Activated T-cell treated with anti-CD3 and anti-CD28 coated beads for 48 hours (primary cell): ENCODE measurements at regions not wholly inside any gene's neighbourhood (a gene's known extent, or its start where the extent isn't known, plus 50 kb on each side); places are given as distances from the start of the nearest gene placed in this dataset.

Source experiments
- DNase-seq: peaks from one replicate; pipeline ENCODE4 v3.0.0-alpha.2; 2020; ENCODE audit warnings: low read depth

DNA sequence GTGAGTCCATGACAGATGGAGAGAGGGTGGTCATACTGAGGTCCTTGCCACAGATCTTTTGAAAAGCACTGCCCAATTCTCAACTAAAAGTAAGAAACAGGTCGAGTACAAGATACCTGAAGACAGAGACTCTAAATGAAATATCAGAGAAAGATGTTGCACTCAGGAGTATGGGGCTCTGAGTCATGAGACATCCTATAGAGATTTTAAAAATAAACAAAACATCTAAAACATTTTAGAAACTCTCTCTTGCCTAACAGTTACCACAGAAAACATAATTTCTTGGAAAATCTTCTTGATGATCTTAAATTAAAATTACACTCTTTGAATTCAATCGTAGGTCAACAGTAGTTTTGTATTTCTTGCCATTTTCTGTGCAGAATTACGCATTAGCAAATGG is 348.9 kb upstream of the MARCKS start:
- no peak for DNase-seq

- DNase-seq = no peak
Measured at GRCh38 chr6:113511100-113511499, 346.0 kb upstream of the MARCKS start.

GRCh38 chr6:113512576-113512975 is 344.6 kb upstream of the MARCKS start:
- no peak for DNase-seq

DNA sequence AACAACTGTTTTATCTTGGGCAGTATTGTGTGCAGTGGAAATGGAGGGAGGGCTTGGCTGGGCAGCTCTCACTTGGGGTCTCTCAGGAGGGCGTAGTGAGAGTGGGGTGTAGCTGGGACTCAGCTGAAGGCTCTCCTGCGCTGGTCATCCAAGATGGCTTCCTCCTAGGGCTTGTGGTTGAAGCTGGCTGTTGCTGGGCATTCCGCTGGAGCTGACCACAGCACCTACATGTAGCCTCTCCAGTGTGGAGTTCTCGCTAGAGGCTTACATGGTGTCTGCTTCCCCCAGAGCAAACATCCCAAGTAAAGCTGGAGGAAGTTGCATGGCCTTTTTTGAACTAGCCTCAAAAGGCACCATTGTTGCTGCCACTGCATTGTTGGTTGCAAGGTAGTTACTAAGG is 344.1 kb upstream of the MARCKS start:
- DNase-seq = no peak

DNA sequence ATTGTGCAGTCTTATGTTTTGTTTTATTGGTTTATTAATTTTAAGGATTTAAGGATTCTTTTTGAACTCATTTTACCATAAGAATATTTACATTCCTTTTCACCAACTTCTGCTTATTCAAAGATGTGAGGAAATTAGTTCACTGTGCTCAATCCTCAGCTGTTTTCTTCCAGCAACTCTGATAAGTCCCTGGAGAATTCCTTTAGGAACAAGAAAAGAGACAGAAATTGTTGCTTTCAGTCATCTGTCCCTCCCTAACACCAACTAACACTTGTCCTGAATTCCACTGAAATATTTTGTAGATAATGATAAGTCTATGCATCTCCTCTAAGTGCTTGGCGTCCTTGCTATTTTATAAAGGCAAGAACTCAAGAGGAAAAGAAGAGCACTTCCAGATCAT is 334.8 kb upstream of the MARCKS start:
- no peak for DNase-seq

DNA sequence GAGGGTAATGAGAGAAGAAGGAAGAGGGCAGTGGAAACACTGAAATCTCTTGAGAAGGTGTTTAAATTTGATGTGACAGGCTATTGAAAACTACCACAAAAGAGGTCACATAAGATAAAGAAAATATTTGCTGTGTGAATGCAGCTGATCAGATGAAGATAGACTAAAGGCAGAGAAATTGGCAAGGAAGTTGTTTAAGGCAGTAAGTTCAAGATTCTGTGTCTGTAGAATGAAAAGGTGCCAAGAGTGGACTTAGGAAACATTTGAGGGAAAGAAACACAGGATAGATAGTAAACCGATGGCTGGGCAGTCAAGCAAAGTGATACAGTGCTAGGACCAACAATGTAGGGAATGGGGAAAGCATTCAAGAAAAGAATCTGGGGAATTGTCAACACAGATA is 332.3 kb upstream of the MARCKS start:
- DNase-seq = no peak

DNA sequence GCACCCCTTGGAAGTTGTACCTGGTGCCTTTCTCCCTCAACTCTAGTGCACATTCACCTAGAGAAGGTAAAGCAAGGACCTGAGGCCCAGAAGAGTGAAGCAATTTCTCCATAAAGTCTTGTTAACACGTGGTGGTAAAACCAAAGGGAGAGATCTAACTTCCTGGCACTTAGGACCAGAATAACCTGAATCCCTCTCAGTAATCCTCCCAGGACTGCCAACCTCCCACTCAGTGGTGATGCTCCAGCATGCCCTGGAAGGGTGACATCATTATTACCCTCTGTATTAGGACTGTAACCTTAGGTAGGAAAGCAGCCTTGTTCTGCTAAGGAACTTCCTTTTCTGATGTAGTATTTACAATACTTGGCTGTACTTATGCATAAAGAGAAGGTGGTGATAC is 330.6 kb upstream of the MARCKS start:
- no peak for DNase-seq

GRCh38 chr6:113526995-113527394 is 330.1 kb upstream of the MARCKS start:
- no peak for DNase-seq

DNA sequence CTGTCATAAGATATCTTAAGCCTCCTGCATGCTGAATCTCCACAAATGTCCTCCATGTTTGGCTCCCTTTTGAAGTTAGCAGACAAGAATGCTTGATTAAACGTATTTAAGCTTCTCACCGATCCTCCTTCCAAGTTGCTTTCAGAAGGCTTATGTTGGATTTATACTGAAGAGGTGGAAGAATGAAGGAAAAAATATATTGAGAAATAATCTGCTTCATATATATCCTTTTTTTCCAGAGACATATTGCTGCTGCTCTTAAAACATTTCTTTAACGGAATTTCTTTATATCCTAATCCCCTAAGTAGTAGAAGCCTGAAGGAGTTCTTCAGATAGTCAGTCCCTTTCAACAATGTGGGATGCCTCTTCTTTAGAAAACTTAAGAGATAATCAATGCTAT is 329.0 kb upstream of the MARCKS start:
- DNase-seq = no peak

GRCh38 chr6:113529196-113529595 is 327.9 kb upstream of the MARCKS start:
- DNase-seq = no peak

- no peak for DNase-seq
Measured at GRCh38 chr6:113529879-113530278, 327.3 kb upstream of the MARCKS start.

GRCh38 chr6:113530769-113531168 is 326.4 kb upstream of the MARCKS start:
- no peak for DNase-seq

GRCh38 chr6:113539202-113539601 is 317.9 kb upstream of the MARCKS start:
- no peak for DNase-seq

DNA sequence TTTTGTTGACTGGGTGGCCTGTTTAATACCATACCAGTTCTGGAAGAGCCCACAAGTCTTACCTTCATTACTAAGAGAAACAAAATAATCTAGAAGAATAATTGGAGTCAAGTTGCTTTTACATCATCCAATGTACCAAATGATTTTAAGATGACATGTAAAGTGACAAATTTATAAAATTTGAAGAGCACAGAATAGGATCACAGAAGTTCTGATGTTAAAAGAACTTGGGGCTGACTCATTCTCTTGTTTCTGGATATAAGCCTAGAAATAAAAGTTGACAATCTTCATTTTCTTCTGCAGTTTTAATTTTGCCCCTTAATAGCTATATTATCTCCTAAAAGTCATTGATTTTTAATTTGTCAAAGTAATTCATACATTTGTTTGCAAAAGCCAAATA is 317.5 kb upstream of the MARCKS start:
- no peak for DNase-seq

GRCh38 chr6:113540466-113540865 is 316.7 kb upstream of the MARCKS start:
- no peak for DNase-seq

GRCh38 chr6:113551168-113551567 is 306.0 kb upstream of the MARCKS start:
- DNase-seq = no peak

- no peak for DNase-seq
Measured at GRCh38 chr6:113556775-113557174, 300.4 kb upstream of the MARCKS start.

- DNase-seq = no peak
Measured at GRCh38 chr6:113558431-113558830, 298.7 kb upstream of the MARCKS start.

DNA sequence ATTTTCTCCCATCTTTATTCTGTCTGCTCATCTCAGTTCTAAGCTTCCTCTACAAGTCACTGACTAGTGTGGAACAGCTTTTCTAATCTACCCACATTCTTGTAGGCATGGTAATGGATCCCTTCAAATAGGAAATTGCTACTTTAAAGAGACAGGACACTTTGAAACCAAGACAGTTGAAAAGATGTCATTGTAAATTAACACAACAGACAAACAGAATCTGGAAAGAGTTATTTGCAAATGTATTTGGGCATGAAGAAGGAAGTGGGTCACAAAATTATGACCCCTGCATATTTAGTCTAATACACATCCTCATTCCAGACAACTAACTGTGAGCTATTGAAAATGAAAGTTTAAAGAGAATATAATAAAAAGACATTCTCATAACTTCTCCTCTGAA is 298.2 kb upstream of the MARCKS start:
- no peak for DNase-seq

DNA sequence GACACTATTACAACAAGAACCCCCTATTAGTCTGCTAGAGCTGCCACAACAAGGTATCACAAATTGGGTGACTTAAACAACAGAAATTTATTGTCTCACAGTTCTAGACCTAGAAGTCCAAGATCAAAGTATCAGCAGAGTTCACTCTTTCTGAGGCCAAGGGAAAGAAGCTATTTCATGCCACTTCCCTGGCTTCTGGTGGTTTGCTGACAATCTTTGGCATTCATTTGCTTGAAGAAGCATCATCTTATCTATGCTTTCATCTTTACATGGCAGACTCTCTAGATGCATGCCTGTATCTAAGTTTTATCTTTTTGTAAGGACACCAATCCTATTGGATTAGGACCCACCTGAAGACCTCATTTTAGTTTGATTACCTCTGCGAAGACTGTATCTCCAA is 296.8 kb upstream of the MARCKS start:
- no peak for DNase-seq

DNA sequence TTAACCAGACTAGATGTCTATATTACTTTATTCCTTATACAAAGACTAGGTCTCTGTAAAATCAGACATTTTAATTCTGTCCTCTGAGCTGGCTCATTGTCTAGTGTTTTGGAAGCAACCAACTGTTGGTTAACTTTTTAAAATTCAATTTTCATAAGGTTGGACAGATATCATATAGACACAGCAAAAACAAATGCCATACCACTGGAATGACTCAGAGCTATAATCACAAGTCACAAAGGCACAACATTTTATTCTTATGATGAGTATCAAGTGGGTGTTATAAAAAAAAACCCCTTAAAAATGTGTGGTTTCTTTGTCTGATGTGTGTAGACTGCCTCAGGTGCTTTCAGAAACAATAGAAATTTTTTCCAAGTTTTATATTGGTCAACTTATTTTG is 296.2 kb upstream of the MARCKS start:
- DNase-seq = no peak

GRCh38 chr6:113562248-113562647 is 294.9 kb upstream of the MARCKS start:
- DNase-seq = no peak

DNA sequence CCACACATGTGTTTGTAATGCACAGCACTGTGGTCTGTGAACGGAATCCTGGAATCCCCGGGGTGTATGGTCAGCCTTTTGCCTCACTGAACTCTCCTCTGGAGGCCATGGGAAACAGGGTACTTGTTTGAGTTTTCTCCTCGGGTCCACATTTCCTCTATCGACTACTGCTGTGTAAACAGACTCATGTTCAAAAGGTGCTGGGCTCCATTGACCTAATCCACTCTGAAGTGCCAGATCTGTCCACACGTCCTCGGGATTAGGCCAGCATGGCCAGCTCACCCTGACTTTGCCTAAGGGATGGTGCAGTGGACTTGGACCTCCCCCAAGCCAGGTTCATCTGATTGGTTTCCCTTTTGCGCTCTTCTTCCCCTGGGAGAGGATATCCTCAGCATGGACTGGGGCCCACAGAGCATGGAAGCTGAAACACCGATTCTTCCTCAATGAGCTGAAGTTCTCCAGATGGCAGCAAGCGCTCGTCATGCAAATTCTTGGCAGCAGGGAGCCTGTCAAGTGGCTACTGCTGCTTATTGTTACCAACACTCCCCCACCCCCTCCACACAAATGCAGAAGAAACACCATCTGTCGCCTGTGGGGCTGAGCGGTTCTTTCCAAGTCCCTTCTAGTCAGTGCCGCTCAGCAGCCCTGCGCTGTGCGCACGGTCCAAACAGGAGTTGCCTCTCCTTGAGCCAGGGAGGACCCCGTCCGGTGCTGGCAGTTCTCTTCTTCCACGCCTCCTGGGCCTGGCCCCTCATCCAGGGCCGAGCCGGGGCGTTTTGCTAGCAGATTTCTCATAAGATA is 292.6 kb upstream of the MARCKS start:
- no peak for DNase-seq

DNA sequence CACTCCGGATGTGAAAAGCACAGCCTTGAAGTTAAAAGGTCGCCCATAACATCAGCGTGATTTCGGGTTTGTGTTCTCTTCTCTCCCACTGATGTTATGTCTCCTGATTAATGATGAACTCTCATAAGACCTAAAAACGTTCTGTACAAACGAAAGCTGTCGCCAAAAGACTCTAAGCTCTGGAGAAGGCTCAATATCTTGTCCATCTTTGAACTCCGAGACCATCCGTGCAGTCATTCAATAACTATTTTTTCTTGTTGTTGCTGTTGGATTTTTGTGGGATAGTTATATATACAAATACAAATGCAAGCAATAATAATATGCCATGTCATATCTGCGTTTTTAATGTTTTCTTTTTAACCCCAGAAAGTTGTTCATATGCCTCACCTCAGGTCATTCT is 291.8 kb upstream of the MARCKS start:
- DNase-seq = no peak
